HG02610 (cell line): ENCODE measurements at regions not wholly inside any gene's neighbourhood (a gene's known extent, or its start where the extent isn't known, plus 50 kb on each side); places are given as distances from the start of the nearest gene placed in this dataset.

Source experiments
- ATAC-seq: cut with Tn5 transposase; IDR thresholded peaks from one replicate; pipeline ENCODE4 v1.9.1; 2021; ENCODE audit warnings: mild to moderate bottlenecking, moderate library complexity; ENCODE audit not compliant: unreplicated experiment

DNA sequence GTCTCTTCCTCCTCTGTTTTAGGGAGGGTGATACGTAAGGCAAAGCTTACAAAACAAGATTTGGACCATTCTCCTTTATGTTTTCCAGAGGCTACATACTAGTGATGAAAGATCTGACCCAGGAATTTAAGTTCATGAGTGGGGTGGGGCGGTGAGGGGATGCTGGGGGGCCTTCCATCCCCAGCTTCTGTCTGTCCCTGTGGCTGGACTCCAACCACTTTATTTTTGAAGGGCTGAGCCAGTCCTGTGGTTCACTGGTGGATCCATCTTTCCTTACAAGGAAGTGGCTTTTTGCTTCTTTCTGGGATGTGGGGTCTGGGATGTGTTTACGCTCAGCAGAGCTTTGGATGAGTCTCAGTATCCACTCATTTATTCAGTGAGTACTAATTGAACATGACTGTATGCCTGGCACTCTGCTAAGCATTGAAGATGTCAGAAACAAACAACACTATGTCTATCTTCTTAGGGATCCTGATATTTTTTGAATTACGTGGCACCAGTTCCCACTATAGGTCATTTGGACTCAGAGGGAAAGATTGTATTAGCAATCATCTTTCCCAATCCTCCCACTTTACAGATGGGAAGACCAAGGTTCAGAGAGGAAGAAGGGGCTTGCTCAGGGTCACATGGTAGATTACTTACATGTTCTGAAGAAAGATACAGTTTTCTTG, 291.8 kb upstream of the TBX3 start:
- no peak for ATAC-seq

DNA sequence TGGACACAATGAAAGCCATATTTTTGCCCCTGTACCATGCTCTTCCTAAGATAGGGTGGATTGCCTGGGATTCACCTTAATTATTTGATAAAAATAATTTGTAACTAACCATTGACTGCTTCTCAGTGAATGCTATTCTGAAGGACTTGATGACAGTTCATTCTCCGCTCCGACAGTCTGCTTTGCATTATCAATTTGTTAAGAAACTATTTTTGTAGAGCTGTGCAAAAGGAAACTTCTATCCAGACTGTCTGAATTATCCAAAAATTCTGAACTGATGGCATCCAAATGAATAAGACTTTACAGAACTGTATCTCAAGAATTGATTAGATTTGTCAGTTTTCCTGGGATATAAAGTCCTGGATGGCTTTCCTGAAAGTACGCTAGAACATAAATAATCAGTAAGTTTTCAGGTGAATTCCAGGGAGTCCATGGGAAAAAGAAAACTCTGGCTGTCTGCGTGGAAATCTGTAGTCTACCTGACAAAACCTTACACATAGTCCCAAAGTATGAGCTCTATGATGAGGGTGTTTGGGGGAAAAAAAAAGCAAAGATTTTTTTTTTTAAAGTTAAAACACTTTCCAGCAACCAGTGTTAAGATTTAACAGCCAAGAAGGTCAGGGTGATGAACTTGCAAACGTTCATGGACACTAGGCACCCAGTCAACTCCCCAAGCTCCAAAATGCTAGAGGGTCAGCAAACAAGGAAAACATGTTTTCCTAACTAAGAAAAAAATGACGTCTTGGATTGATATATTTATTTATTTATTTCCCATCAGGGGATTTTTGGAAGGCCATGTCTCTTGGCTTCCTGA, 291.1 kb upstream of the TBX3 start:
- ATAC-seq = no peak

DNA sequence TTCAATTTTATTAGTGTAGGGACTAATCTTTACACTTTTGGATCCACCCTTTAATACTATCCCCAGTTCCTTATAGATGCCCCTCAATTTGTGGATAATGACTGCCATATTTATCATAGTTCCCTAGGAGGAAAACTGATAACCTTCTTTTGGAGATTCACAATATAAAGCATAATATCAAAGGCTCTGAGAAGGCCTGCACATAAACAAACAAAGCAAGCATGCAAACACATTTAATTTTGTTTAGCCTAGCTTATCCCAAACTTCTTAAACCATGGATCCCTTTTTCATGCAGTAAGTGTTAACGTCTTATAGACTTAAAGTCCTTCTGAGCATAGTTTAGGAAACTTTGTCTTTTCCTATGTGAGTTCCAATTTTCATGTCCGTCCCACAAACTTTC, 290.4 kb upstream of the TBX3 start:
- no peak for ATAC-seq

- no peak for ATAC-seq
Measured at GRCh38 chr12:114968727-114969126, 284.8 kb upstream of the TBX3 start.

DNA sequence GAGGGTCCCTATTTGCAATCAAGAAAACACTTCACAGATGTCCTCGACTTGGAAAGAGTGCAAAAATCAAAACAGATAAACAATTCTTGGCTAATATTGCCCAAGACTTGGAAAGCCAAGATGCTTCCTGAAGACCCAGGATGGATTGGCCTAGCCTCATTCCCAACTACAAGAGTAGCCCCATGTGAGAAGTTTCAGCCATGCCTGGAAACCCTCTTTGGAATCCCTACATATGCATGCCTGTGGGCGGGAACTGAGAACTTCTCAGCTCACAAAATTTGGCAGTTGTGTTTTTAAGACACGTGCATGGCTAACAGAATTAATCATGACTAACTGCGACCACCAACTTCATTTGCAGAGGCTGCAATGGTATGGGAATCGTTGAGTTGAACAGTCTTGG, 283.2 kb upstream of the TBX3 start:
- no peak for ATAC-seq

DNA sequence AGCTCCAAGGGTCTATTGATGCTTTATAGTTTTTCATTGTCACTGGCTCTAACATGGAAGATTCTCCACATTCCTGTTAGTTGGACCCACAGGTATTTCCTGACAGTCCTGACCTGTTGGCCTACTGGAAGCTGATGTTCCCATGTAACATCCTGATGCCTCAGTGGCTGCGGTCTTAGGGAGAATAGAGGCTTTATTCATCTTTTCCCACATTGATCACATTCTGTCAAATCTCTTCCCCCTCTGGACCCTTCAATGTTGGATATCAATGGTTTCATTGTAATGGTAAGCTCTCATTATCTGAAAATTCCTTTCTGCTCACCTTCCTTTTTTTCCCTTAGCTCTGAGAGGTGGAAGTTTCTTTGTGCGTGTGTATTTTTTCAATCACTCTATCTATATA, 280.9 kb upstream of the TBX3 start:
- no peak for ATAC-seq

GRCh38 chr12:114963846-114964245, 279.9 kb upstream of the TBX3 start:
- ATAC-seq = no peak

DNA sequence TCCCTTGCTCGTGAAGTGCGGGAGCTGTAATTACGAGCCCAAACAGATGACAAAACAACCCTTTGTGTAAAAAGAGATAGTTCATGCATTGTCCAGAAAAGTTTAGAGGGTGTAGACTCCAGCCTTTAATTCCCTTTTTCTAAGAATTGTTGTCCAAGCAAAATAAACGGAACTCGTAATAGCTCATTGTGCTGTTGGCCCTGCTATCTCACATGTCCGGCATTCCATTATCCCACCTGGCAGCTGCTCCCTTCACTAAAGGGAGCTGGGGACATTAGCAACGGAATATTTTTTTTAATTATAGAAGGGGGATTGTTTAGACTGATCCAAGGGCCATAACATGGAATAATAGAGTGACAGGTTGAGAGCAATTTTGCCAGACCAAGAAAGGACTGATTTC, 277.5 kb upstream of the TBX3 start:
- no peak for ATAC-seq

GRCh38 chr12:114958538-114958937, 274.6 kb upstream of the TBX3 start:
- ATAC-seq = no peak

- no peak for ATAC-seq
Measured at GRCh38 chr12:114957225-114957624, 273.2 kb upstream of the TBX3 start.

GRCh38 chr12:114955414-114956014, 271.5 kb upstream of the TBX3 start:
- ATAC-seq = no peak

- no peak for ATAC-seq
Measured at GRCh38 chr12:114954511-114955055, 270.6 kb upstream of the TBX3 start.

DNA sequence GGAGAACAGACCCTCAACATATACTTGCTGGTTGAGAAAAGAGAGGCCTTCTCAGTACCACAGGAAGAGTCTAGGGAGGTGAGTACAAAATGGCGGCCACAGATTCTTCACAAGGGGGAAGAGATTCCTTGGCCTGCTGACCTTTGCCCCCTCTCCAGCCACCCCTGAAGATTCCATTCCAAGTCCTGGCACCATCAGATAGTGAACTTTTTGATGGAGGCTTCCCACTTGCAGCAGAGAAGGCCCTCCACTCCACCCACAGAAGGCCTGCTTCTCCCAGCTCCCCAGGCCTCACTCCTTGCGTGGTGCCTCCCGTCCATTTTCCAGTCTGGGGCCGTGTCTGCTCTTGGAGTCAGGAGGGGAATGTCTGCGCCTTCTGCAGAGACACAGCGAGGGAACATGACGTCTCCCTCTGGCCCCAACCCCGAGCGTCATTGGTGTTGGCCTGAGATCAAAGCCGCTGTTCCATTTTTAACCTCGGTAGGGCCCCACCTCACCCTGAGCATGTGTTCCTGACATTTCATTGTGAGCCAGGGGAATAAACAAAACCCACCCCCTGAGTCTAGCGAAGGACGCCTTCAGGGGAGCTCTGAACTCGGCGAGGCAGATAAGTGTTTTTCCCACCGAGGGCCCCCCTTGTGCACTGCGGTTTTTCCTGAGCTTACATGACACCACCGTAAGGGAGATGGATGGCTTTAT, 268.7 kb upstream of the TBX3 start:
- no peak for ATAC-seq

DNA sequence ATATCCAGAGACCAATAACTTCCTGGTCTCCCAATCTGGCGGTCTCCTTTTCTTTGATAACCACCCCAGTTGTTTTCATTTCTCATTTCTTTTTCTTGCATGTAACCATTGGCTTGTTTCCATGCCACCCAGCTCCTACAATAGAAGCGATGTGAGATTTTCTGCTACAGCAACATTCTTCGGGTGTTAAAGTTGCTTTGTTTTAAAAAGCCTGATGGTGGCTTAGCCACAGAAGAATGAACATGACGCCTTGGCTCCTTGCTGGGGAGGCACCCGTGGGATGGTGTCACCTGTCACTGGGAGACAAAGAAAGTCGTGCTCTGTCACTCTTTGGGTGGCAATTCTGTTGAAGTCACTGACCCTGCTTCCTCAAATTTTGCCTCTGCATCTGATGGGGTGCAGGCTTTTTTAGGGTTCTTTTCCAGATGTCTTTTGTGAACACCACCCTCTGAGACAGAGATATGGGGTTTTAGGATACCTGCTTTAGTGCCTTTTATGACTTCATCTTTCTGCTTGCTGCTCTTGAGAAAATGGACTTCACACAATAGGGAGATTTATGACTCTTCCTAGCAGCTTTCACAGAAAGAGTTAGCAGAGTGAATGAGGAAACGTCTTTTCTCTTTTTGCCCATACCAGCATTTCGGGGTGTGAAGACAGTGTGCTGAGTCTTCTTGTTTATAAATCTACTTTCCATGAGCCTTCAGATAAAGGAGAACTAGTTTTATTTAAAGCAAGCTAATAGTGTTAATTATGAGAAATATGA, 265.3 kb upstream of the TBX3 start:
- no peak for ATAC-seq

- ATAC-seq = no peak
Measured at GRCh38 chr12:114945351-114945750, 261.4 kb upstream of the TBX3 start.

DNA sequence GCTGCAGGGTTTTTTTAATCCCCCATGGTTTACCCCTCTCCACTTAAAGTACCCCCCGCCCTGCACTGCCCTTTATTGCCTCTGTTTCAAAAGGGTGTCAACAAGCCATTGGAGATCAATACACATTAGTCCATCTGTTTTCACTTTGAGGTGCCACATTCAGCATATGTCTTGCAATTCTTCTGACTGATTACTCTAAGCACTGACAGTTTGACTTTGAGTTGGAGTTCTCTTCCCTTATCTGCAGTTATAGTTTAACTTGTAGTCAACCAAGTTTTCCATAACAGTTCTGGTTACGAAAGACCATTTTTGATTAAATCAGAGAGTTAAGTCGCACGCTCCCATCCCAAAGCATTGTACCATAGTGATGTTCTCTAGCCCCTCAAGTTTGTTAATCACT, 260.8 kb upstream of the TBX3 start:
- no peak for ATAC-seq

- no peak for ATAC-seq
Measured at GRCh38 chr12:114943601-114944000, 259.6 kb upstream of the TBX3 start.

DNA sequence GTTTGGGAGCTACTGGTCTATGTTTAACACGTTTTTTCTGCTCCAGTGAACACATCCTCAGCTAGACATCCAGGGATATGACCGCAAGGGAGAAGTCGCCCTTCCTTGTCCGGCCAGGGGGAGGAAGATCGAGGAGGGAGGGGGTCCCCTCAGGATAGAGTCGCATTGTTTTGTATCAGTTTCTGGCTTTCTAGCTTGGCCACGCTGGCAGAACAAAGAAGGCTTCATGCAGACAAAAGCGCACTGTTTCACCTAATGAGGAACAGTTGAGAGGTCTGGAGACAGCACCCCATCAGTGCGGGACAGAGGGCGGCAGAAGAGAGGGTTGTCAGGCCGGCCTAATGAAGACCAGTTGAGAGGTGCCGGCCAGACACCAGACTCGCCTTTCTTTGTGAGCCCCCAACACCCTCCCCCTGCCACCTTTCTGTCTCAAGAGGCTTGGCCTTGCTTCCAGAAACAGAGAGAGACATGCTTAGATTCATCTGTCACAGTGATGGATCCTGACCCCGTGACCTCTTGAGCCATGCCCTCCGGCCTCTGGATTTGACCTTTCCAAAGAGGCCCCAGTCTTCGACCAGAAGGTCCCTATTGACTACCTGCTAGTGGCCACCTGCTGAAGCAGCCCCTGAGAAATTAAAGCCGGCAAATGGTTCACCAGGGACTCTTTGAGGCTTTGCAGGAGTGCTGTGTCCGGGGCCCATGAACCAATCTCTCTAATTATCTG, 254.7 kb upstream of the TBX3 start:
- ATAC-seq = no peak

- ATAC-seq = no peak
Measured at GRCh38 chr12:114936148-114937079, 252.4 kb upstream of the TBX3 start.
